NCI-H510A treated with DMSO at 0.1 percent for 48 hours (cell line): ENCODE measurements at regions not wholly inside any gene's neighbourhood (a gene's known extent, or its start where the extent isn't known, plus 50 kb on each side); places are given as distances from the start of the nearest gene placed in this dataset.

ENCODE experiments used
- DNase-seq: peaks from one replicate; lab custom pipeline; 2025; lab: John Stamatoyannopoulos, UW

- no peak for DNase-seq
Observed at GRCh38 chr5:44660251-44660650, 148.5 kb upstream of the MRPS30 start.

- no peak for DNase-seq
Observed at GRCh38 chr5:44659334-44659733, 149.4 kb upstream of the MRPS30 start.

GRCh38 chr5:44652674-44653073, 156.1 kb upstream of the MRPS30 start:
- no peak for DNase-seq

- no peak for DNase-seq
Observed at GRCh38 chr5:44646016-44646415, 162.7 kb upstream of the MRPS30 start.

- no peak for DNase-seq
Observed at GRCh38 chr5:44645502-44645901, 163.2 kb upstream of the MRPS30 start.

- no peak for DNase-seq
Observed at GRCh38 chr5:44644628-44645027, 164.1 kb upstream of the MRPS30 start.

GRCh38 chr5:44641820-44642219, 166.9 kb upstream of the MRPS30 start:
- DNase-seq, result no peak

GRCh38 chr5:44640945-44641456, 167.7 kb upstream of the MRPS30 start:
- DNase-seq, result no peak

- no peak for DNase-seq
Observed at GRCh38 chr5:44637916-44638869, 170.6 kb upstream of the MRPS30 start.

- DNase-seq, result no peak
Observed at GRCh38 chr5:44632344-44632743, 176.4 kb upstream of the MRPS30 start.

- DNase-seq, result no peak
Observed at GRCh38 chr5:44626846-44627245, 181.9 kb upstream of the MRPS30 start.

- DNase-seq, result no peak
Observed at GRCh38 chr5:44622331-44622730, 186.4 kb upstream of the MRPS30 start.

GRCh38 chr5:44619875-44620610, 188.7 kb upstream of the MRPS30 start:
- DNase-seq, result no peak

- DNase-seq, result no peak
Observed at GRCh38 chr5:44614845-44615244, 193.9 kb upstream of the MRPS30 start.

GRCh38 chr5:44613936-44614335, 194.8 kb upstream of the MRPS30 start:
- no peak for DNase-seq

GRCh38 chr5:44605926-44606325, 202.8 kb upstream of the MRPS30 start:
- DNase-seq, result no peak

GRCh38 chr5:44603496-44604272, 205.1 kb upstream of the MRPS30 start:
- DNase-seq, result no peak

- no peak for DNase-seq
Observed at GRCh38 chr5:44574678-44575077, 185.5 kb upstream of the FGF10 start.

GRCh38 chr5:44568519-44568918, 179.3 kb upstream of the FGF10 start:
- no peak for DNase-seq

GRCh38 chr5:44565902-44566301, 176.7 kb upstream of the FGF10 start:
- DNase-seq, result no peak

GRCh38 chr5:44565360-44565759, 176.1 kb upstream of the FGF10 start:
- no peak for DNase-seq

- no peak for DNase-seq
Observed at GRCh38 chr5:44546286-44546685, 157.1 kb upstream of the FGF10 start.
